Mesodermal cell (in vitro differentiated cells): ENCODE measurements at regions not wholly inside any gene's neighbourhood (a gene's known extent, or its start where the extent isn't known, plus 50 kb on each side); places are given as distances from the start of the nearest gene placed in this dataset.

Experiments used
- H3K27ac ChIP-seq: 2 replicates; pipeline ENCODE4 v1.7.0; 2013; ENCODE audit warnings: mild to moderate bottlenecking, low read depth, low read length, moderate library complexity; ENCODE audit not compliant: severe bottlenecking
- H3K36me3 ChIP-seq: 2 replicates; pipeline ENCODE4 v1.7.1; 2013; ENCODE audit warnings: mild to moderate bottlenecking, low read length, moderate library complexity; ENCODE audit not compliant: control insufficient read depth, insufficient read depth
- H3K4me1 ChIP-seq: one replicate; pipeline ENCODE4 v1.7.1; 2013; ENCODE audit warnings: mild to moderate bottlenecking, low read length; ENCODE audit not compliant: insufficient read depth, control insufficient read depth, poor library complexity, severe bottlenecking
- H3K4me3 ChIP-seq: 2 replicates; pipeline ENCODE4 v1.7.0; 2013; ENCODE audit warnings: low read length, control low read depth, mild to moderate bottlenecking; ENCODE audit not compliant: insufficient read depth, poor library complexity, severe bottlenecking; ENCODE audit errors: extremely low read depth
- H3K9me3 ChIP-seq: 2 replicates; pipeline ENCODE4 v1.7.1; 2013; ENCODE audit warnings: mild to moderate bottlenecking, low read length, moderate library complexity; ENCODE audit not compliant: control insufficient read depth
- WGBS, 2 experiments: methylation state at CpG; one replicate each; pipeline ENCODE4 v1.1.5; 2013; ENCODE audit warnings: missing lambda C conversion rate in 2 of 2; ENCODE audit not compliant: insufficient coverage in 2 of 2; 5-methylcytosine and 5-hydroxymethylcytosine counted together

DNA sequence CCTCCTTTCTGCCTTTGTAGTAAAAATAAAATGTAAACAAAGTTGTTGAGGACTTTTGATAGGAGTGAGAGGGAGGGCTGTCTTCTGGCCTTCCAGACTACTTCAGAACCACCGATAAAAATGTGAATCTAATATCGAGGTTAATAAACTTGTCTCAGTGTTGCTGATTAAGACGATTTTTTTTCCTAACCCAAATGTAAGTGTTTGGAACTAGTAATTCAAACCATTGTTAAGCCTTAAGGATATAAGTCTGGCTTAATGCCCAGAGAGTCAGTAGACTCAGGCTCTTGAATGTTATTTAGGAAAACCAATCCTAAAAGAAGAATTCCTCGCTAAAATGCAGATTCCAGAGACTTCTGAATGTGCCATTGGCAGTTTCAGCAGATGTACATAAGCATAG, 356.9 kb downstream of the SIPA1L2 start:
- no peaks in the 10 kb centered on the region for H3K4me1 ChIP-seq
- H3K36me3 ChIP-seq = no peaks in the 10 kb centered on the region
- no peak overlapping the region for H3K4me3 ChIP-seq
- 90 to 100% methylated on average over 1 of the region's 4 CpGs for WGBS, 2 experiments
- no peaks in the 10 kb centered on the region for H3K9me3 ChIP-seq
- no peak overlapping the region for H3K27ac ChIP-seq

DNA sequence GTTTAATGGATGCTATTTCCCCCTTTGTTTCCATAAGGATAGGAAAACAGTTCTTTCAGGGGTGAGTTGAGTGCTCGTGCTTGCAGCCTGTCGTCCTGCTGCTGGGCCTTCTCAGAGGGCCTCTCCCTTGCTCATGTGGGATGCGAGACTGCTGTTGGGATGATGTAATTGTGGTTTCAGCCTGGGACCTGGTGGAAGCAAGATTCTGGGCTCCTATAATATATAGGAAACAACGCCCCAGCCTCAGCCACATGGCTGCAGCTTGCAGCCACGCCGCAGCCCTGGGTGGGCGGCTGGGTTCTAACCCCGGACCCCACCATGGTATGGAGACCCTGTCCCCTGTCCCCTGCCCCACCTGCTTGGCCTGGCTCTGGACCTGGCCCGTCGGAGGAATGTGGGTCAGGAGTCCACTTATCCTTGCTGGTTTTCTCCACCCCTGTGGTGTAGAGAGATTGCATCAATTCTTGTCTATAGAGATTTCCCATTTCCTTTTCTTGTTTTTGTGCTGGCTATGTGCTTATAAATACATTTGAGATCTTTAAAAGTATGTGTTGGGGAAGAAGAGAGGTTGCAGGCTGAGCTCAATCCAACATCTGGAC, 357.8 kb downstream of the SIPA1L2 start:
- Histone ChIP-seq H3K9me3 (no peaks in the 10 kb centered on the region), H3K4me1 (no peaks in the 10 kb centered on the region), H3K36me3 (no peaks in the 10 kb centered on the region), H3K27ac (no peak overlapping the region), H3K4me3 (no peak overlapping the region)
- 90% methylated on average over 2 to 5 of the region's 10 CpGs for WGBS, 2 experiments

DNA sequence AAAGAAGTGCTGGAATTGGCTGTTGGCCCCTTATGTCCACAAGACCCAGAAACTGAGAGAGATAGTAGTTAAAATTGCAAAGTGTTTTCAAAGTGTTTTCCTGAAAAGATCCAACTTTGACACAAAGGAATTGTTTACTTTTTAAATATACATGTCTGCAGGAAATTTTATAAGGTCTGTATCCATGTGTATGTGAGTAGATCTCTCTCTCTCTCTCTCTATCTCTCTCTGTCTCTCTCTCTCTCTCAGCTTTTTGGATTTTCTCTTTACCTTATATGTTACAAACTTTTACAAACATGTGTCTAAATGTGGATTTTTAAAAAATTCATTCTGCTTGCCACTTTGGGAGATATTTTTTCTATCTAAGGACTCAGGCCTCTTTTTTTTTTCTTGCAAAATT, 358.6 kb downstream of the SIPA1L2 start:
- no peaks in the 10 kb centered on the region for H3K9me3 ChIP-seq
- no peak overlapping the region for H3K4me3 ChIP-seq
- H3K4me1 ChIP-seq = no peaks in the 10 kb centered on the region
- H3K27ac ChIP-seq = no peak overlapping the region
- no peaks in the 10 kb centered on the region for H3K36me3 ChIP-seq

DNA sequence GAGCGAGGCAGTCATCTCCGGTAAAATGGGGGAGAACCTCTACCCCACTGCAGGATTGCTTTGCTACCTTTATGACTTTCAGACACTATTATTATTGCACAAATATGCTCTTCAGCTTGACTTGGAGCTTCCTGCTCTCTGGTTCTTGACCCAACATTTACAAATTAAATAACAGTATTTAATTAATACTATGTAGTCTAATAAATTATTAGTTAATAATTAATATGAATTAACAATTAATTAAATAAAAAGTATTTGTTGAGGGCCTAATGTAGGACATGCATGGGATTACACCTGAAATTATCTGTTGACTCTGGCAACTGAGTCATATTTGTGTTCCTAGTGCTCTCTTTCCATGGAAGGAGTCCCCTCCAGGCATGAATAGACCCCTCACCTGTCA, 359.9 kb downstream of the SIPA1L2 start:
- no peaks in the 10 kb centered on the region for H3K36me3 ChIP-seq
- 83 to 94% methylated on average over 2 of the region's 2 CpGs for WGBS, 2 experiments
- no peak overlapping the region for H3K27ac ChIP-seq
- peaks cover 4% of the 10 kb centered on the region for H3K4me1 ChIP-seq
- no peak overlapping the region for H3K4me3 ChIP-seq
- H3K9me3 ChIP-seq = no peaks in the 10 kb centered on the region

DNA sequence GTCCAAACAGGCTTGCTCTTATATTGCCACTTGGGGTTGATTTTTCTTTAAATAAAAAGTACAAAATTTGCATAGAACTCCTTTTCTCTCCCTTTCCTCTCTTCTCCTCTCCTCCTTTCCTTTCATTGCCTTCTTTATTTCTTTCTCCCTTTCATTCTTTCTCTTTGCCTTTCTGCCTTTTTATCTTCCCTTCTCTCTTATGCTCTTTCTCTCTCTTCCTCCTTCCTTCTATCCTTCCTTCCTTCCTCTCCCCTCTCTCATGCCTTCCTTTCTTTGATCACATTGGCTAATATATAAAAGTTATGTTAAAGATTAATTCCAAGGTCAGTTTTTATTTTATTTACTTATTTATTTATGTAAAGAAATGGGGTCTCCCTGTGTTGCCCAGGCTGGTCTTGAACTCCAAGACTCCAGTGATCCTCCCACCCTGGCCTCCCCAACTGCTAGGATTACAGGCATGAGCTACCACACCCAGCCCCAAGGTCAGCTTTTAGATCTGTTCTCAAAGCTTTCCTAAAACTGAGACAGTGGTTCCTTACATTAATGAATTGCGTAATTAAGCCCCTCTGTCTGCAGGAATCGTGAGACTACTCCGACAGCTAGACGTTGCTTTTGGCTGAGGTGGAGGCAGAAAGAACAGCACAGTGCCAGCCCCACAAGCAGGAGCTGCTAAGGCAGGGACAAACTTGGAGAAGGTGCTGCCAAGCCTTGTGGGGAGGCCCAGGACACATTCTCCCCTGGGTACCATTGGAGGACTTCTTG, 361.9 kb downstream of the SIPA1L2 start:
- Histone ChIP-seq H3K36me3 (no peaks in the 10 kb centered on the region), H3K4me1 (peaks cover 10% of the 10 kb centered on the region), H3K27ac (no peak overlapping the region), H3K4me3 (no peak overlapping the region), H3K9me3 (no peaks in the 10 kb centered on the region)
- WGBS, 2 experiments = 75 to 97% methylated on average over 4 of the region's 4 CpGs

DNA sequence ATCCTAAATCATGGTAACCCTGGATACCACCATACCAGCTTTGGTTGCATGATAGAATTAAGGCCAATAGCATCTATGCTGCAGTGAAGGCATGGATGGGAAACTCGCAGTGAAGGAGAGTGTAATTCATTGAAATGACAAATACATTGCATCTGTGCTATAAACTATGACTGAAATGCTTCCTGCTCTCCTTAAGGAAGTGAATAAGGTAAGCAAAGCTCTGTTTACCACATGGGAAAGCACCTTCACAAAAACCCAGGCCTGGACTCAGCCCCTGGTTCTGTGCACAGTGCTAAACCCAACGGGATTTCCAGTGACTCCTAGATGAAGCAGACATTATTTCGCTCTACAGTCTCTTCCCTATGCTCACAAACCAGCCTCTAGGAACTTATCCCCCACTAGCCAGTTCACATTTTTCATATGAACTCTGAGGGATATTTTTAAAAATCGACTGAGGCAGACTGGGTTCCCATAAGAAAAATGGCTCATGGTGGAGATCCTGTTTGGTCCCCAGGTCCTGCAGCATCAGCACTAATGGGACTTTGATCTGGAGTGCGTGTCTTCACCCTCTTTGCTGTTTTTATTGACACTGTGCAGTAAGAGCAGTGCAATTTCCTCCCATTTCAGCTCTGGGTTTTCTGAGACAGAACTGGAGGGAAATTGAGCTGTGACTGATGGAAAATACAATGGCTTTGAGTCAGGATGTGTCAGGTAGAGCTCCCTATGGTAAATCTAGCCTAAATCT, 362.7 kb downstream of the SIPA1L2 start:
- WGBS, 2 experiments = 90 to 92% methylated on average over 5 of the region's 5 CpGs
- no peak overlapping the region for H3K4me3 ChIP-seq
- H3K36me3 ChIP-seq = no peaks in the 10 kb centered on the region
- H3K9me3 ChIP-seq = no peaks in the 10 kb centered on the region
- H3K27ac ChIP-seq = no peak overlapping the region
- H3K4me1 ChIP-seq = peaks cover 10% of the 10 kb centered on the region

DNA sequence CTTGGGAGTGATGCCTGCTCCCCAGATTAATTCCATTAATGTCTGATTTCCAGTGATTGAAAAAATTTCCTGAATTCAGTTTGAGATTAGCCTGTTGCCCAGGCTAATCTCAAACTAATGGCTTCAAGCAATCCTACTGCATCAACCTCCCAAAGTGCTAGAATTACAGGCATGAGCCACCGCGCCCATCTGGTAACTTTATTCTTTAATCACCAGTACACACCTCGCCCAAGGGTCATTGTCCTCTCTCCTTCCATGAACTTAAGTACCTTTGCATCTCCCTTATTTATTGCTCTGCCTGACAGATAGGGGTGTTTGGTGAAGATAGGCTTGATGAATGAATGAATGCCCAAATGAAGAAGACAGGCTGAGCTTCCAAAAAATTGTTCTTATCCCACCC, 366.5 kb downstream of the SIPA1L2 start:
- Histone ChIP-seq H3K4me1 (peaks cover 10% of the 10 kb centered on the region), H3K36me3 (no peaks in the 10 kb centered on the region), H3K27ac (no peak overlapping the region), H3K4me3 (no peak overlapping the region), H3K9me3 (no peaks in the 10 kb centered on the region)
- WGBS, 2 experiments = 100% methylated on average over 2 to 3 of the region's 3 CpGs

DNA sequence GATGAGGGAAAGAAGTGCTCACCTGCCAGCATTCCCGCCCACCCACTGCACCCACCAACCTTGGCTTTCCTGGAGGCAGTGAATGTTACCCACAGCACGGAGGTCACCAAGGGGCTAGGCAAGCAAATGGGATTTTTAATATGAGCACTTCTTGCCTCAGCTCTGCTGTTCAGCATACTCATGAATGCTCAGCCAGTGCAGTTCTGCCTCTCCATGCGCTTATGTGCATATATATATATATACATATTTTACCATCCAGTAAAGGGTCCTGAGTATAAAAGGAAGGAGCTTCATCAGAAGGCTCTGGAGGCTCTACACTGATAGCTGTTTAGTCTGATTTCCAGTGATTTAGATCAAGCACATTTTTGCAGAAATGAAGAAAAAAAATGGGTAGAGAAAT, 366.9 kb downstream of the SIPA1L2 start:
- Histone ChIP-seq H3K36me3 (no peaks in the 10 kb centered on the region), H3K27ac (no peak overlapping the region), H3K9me3 (no peaks in the 10 kb centered on the region), H3K4me1 (peaks cover 10% of the 10 kb centered on the region), H3K4me3 (no peak overlapping the region)
- 93% methylated on average over 2 of the region's 3 CpGs for WGBS, 2 experiments

DNA sequence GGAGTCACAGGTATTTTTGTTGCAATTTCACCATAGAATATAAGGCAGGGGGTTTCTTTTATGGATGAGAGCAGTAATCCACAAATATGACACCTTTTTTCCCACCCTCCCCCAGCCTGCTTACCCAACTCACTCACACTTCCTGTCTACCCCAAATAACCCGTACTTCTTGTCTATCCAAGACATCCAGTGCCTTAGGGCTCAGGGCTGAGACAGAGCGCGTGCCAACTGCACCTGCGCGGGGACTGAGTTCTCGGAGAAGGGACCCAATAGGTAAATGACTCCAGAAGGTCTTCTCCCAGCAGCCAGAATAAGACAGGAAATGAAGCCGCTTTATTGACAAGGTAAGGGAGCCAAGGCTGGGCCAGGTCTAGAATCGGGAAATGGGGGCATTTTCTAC, 369.1 kb downstream of the SIPA1L2 start:
- Histone ChIP-seq H3K4me3 (no peak overlapping the region), H3K27ac (no peak overlapping the region)

DNA sequence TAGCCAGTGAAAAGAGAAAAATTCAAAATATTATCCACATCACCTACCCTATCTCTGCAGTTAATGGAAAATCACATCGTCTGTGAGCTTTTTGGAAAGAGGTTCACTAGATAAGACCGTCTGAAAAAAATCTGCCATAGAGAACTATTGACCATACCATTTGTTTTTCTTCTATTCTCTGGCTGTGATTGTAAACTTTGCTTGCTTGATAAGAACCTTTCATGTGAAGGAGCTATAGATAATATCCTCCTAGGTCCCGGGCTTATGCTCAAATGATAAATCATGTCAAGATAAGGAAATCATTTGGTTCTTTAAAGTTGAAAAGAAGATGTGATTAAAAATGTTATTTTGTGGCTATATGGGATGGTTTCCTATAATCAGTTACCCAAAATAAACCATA, 369.9 kb downstream of the SIPA1L2 start:
- Histone ChIP-seq H3K9me3 (no peaks in the 10 kb centered on the region), H3K27ac (no peak overlapping the region), H3K4me1 (peaks cover 6% of the 10 kb centered on the region), H3K4me3 (no peak overlapping the region), H3K36me3 (no peaks in the 10 kb centered on the region)
- 57 to 67% methylated on average over 2 to 3 of the region's 3 CpGs for WGBS, 2 experiments

More for the DNA sequence above, 369.1 kb downstream of the SIPA1L2 start:
- peaks cover 10% of the 10 kb centered on the region for H3K4me1 ChIP-seq
- H3K36me3 ChIP-seq = no peaks in the 10 kb centered on the region
- no peaks in the 10 kb centered on the region for H3K9me3 ChIP-seq
- 91 to 94% methylated on average over 7 to 8 of the region's 8 CpGs for WGBS, 2 experiments

DNA sequence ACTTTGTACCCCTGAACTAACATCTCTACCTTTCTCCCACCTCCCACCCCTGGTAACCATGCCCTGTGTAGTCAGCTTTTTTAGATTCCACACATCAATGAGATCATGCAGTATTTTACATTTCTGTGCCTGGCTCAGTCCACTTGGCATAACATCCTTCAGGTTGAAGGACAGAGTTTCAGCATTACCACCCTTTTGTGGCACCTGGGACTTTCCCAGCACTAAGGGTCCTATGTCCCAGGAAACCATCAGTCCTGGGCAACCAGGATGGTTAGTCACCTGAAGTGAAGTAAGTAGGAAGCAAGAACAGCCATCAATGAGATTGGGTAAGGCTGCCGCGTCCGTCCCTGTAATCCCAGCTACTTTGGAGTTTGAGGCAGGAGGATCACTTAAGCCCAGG, 370.6 kb downstream of the SIPA1L2 start:
- Histone ChIP-seq H3K4me3 (no peak overlapping the region), H3K9me3 (no peaks in the 10 kb centered on the region), H3K36me3 (no peaks in the 10 kb centered on the region), H3K27ac (no peak overlapping the region), H3K4me1 (no peaks in the 10 kb centered on the region)
- WGBS, 2 experiments = 93 to 98% methylated on average over 3 of the region's 3 CpGs
